Kidney epithelial cell (primary cell): ENCODE measurements at regions not wholly inside any gene's neighbourhood (a gene's known extent, or its start where the extent isn't known, plus 50 kb on each side); places are given as distances from the start of the nearest gene placed in this dataset.
A peak's percentile ranks its signal among the peaks of the same experiment; 100 is the strongest.

Experiments
- DNase-seq: peaks from one replicate; pipeline ENCODE4 v3.0.0-alpha.2; 2010; ENCODE audit warnings: low read depth
- H3K27me3 ChIP-seq: 2 replicates; pipeline ENCODE4 v1.6.0; 2011; ENCODE audit warnings: low read length; ENCODE audit not compliant: control insufficient read depth, insufficient read depth
- H3K36me3 ChIP-seq: 2 replicates; pipeline ENCODE4 v1.5.1; 2011; ENCODE audit warnings: low read length; ENCODE audit not compliant: control insufficient read depth, insufficient read depth
- H3K4me3 ChIP-seq: 2 replicates; pipeline ENCODE4 v1.5.1; 2011; ENCODE audit warnings: low read depth, mild to moderate bottlenecking, control low read depth, low read length
- CTCF ChIP-seq: IDR thresholded peaks from 2 replicates; pipeline ENCODE4 v1.5.1; 2011; ENCODE audit warnings: mild to moderate bottlenecking, moderate library complexity, low read length, control low read depth, inconsistent platforms; ENCODE audit not compliant: insufficient read depth, poor library complexity, severe bottlenecking

DNA sequence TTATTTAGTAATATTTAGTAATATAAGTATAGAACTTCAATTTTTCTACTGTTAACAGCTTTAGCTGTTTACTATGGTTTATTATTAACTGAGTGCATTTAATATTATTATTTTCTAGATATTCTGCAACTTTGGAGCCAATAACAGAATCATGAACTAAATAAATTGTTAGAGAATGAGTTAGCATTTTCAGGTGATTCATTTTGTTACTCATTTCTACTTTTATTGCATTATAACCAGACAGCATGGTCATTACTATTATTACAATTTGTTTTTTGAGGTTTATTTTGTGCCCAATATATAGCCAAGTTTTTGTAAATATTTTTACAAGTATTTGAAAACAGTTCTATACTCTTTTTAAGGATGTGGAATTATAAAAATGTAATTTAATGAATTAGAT, 279.6 kb downstream of the SQOR start:
- no peak for DNase-seq
- Histone ChIP-seq H3K27me3 (no peaks in the 10 kb centered on the region), H3K4me3 (no peak overlapping the region), H3K36me3 (no peaks in the 10 kb centered on the region)
- no peak for TF ChIP-seq CTCF

DNA sequence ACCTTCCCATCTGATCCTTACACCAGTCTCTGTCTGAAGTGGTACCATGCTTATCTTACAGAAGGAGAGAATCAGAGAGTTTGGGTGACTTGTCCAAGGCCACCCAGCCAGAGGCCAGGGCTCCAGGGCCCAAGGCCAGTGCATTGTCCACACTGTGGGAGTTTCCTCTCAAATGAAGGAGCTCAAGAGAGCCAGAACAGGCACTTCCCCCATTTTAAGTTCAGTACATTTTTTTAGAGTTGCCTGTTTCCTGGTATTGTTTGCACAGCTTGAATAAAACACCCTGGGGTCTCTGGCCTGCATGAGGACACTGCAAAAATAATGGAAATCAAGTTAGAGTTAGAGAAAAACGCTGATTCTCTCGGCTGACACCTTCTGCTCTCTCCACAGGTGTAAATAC, 284.0 kb downstream of the SQOR start:
- H3K36me3 ChIP-seq, result no peaks in the 10 kb centered on the region
- DNase-seq, result no peak
- H3K27me3 ChIP-seq, result no peaks in the 10 kb centered on the region
- no peak for TF ChIP-seq CTCF
- H3K4me3 ChIP-seq, result no peak overlapping the region

- Histone ChIP-seq H3K4me3 (no peak overlapping the region), H3K36me3 (no peaks in the 10 kb centered on the region), H3K27me3 (no peaks in the 10 kb centered on the region)
- peak; percentile 80 for DNase-seq
- TF ChIP-seq CTCF, result no peak
Measured at GRCh38 chr15:45919806-45920205, 285.0 kb downstream of the SQOR start.

DNA sequence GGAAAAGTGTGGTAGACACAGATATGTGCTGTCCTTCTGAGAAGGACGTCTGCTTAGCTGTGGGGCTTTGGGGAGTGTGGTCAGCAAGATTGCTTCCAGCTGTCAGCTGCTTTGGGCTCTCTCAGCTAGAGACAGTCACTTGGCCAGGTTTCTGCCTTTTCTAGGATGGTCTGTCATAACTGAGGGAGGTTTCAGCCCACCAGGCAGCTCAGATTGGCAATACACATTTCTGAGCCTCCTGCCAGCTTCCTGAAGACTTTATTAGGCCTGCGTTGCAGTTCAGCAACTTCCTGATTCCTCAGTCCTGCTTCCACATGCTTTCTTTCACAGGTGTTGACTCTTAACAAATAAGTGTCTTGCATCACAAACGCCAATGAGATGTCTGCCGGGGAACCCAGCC, 286.5 kb downstream of the SQOR start:
- no peak for DNase-seq

DNA sequence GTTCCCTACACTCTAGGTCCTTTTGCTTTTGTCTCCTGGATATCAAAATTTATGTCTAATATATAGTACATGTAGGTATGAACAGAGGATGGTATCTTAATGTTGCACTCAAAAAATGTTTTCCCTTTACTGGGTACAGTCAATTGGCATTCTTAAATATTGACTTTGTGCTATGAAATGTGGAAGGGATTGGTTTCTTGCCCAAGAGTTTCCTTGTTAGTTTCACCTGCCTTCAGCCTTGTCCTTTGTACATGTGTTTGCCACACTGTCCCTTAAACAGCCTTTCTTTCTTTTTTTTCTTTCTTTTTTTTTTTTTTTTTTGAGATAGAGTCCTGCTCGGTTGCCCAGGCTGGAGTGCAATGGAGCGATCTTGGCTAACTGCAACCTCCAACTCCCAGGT, 287.1 kb downstream of the SQOR start:
- Histone ChIP-seq H3K4me3 (no peak overlapping the region), H3K27me3 (no peaks in the 10 kb centered on the region), H3K36me3 (no peaks in the 10 kb centered on the region)
- DNase-seq, result no peak
- no peak for TF ChIP-seq CTCF

More for the DNA sequence above, 286.5 kb downstream of the SQOR start:
- Histone ChIP-seq H3K27me3 (no peaks in the 10 kb centered on the region), H3K4me3 (no peak overlapping the region), H3K36me3 (no peaks in the 10 kb centered on the region)
- no peak for TF ChIP-seq CTCF

DNA sequence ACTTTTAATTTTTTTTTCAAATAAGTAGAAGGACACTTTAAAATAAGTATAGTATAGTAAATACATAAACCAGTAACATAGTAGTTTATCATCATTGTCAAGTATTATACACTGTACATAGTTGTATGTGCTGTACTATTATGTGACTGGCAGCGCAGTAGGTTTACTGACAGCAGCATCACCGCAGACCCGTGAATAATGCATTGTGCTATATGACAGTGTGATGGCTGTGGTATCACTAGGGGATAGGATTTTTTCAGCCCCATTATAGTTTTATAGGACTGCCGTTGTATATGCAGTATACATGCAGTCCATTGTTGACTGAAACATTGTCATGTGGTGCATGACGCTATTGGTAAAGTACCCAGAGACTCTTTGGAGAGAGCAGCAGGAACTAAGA, 306.5 kb downstream of the SQOR start:
- DNase-seq, result no peak
- H3K27me3 ChIP-seq, result no peaks in the 10 kb centered on the region
- no peaks in the 10 kb centered on the region for H3K36me3 ChIP-seq
- no peak overlapping the region for H3K4me3 ChIP-seq
- no peak for TF ChIP-seq CTCF
